CD4-positive, alpha-beta T cell treated with Interleukin-4 for 4 hours (primary cell): ENCODE measurements at regions not wholly inside any gene's neighbourhood (a gene's known extent, or its start where the extent isn't known, plus 50 kb on each side); places are given as distances from the start of the nearest gene placed in this dataset.
"Not testable (repeated sequence)": the region's sequence is repeated elsewhere in the genome, so short reads cannot be mapped to it uniquely, and the experiment has no call there.

Source experiments
- DNase-seq: peaks from one replicate; pipeline ENCODE4 v3.0.0-alpha.2; 2020

DNA sequence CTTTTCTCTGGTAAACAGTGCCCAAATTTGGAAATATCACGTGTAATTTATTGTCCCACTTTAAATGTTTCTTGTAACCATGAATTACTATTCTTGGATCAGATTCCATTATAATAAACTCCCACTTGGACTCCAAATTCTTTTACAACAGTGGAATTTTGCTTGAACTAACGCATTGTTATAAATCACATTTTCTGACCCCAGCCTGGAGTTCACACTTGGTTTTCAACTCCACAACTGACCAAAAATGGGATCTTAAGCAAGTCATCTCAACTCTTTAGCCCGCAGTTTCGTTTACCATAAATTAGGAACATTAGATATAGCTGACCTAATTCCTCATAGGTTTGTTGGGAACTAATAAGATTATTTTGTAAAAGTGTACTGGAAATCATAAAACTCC, 336.8 kb upstream of the NCAM1 start:
- DNase-seq, result no peak

GRCh38 chr11:112624971-112625370, 336.2 kb upstream of the NCAM1 start:
- DNase-seq, result not testable (repeated sequence)

GRCh38 chr11:112625814-112626213, 335.4 kb upstream of the NCAM1 start:
- no peak for DNase-seq

DNA sequence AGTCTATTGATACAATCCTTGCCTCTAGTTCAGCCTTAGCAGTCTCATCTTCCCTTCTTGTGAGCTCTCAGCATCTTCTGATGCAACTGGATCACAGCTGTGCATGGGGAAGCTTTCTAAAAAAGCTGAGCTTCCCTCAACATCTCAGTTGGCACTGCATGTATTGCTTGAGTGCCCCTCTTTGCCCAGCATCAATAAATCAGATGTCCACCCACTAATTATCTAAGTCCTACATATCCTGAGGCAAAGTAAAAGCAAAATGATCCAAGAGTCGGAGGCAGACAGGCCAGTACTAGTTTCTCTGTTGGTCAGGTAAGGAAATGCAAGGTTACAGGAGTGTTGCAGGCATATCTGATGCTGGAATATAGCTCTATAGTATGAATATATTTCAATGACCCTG, 334.5 kb upstream of the NCAM1 start:
- DNase-seq, result no peak

DNA sequence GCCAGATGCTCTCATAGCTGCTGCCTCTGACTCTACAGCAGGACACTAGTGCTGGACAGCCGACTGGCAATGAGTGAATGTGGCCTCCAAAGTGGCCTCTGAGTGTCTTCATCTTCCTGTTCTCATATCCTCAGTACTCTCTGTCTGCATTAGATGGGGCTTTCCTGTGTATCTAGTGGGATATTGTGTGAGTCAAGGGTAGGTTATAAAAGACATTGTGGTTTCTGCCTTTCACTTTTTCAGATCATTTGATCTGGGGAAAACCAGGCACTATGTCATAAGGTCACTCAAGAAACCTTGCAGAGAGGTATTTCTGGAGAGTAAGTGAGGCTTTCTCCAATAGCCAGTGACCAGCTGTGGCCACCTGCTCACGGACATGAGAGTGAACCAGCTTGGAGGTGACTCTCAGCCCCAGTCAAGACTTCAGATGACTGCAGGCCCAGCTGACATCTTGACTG, 333.6 kb upstream of the NCAM1 start:
- DNase-seq, result no peak

DNA sequence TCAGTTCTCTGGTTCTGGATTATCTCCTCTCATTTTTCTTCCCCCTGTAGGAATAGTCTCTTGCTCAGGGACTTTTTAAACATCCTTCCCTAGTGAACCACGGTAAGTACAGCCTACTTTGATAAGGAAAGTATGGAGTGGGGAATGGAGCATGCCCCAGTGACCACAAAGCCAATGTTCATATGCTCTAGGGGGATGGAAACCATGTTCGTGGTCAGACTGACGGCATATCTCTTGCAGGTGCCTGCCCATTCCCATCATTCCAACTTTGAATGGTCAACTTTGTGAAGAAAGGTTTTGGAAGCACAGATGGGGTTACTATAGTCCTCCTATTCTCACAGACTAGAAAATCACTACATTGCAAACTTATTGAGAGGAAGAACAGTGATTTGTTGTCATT, 332.5 kb upstream of the NCAM1 start:
- no peak for DNase-seq

DNA sequence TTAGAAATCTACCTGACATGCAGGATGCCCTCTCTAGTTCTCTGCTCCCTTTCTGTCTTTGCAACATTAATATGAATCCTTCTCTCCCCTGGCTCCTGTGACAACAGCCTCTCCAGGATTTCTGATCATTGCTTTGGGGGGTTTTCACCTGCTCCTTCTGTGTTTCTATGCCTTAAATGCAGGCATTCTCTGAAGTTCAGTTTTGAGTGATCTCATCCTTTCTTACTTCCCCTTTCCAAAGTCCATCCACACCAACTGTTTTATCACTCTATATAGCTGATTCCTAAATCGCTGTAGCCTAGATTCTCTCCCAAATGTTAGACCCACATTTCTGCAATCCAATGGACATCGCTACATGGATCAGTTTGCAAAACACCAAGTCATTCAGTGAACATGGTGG, 330.7 kb upstream of the NCAM1 start:
- DNase-seq, result no peak

DNA sequence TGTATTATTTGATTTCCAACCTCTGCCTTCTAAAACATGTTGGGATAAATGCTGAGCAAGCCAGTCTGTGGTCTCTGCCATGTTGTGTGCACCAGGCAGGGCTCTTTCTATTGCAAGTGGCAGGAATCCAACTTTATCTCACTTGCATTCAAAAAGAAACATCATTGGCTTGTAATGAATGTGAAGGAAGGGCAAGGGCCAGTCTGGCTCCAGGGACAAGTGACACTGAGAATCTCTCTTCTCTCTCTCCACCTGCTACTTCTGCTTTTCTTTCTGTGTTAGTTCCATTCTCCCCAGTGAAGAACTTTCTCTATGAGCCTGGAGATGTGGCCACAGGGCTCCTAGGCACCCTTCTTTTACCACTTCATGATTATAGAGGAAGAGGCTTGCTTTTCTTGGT, 329.9 kb upstream of the NCAM1 start:
- DNase-seq, result no peak

DNA sequence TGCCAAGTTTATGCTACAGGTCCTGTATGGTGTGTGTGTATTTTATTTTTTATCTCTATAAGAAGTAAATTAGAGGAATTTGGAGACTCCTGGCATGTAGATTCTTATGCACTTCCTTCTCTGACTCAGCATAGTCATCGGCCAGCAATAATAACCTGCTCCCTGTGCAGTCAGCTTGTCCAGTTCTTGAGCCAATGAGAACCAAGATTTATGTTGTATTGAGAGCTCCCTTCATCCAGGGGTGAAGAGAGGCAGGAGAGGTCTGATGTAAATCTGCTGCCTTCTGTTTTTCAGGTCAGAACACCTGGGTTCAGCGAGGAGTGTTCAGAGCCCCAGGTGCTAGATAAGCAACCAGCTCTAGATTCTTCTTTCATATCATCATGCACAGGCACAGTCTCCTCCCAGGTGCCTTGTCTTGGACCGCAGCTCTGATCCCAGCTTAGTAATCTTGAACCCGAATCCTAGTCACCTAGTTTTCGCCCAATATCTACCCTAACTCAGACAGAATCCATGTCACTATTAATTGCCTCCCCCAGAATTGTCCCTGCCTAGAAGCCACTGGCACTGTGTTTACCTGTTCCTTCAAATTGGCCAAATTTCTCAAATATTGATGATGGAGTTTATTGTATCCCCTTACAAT, 328.2 kb upstream of the NCAM1 start:
- DNase-seq, result no peak

DNA sequence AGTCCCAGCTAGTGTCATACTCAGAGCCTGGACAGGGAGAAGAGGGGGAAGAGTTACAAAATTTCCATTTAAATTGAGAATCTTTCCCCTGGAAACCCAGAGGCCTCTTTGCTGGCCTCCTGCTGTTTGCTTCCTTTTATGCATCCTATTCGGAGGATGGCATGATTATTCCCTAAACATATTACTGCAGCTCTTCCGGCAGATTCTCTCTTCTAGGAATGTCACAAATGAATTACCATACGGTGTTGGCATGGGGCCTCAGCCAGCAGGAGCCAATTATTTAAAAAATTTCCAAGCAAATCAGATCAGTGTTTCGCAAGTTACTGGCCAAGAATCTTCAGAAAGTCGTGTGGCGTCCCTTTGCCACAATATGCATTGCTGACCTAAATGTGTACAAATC, 326.7 kb upstream of the NCAM1 start:
- DNase-seq, result no peak

GRCh38 chr11:112634995-112635737, 326.1 kb upstream of the NCAM1 start:
- DNase-seq, result no peak

DNA sequence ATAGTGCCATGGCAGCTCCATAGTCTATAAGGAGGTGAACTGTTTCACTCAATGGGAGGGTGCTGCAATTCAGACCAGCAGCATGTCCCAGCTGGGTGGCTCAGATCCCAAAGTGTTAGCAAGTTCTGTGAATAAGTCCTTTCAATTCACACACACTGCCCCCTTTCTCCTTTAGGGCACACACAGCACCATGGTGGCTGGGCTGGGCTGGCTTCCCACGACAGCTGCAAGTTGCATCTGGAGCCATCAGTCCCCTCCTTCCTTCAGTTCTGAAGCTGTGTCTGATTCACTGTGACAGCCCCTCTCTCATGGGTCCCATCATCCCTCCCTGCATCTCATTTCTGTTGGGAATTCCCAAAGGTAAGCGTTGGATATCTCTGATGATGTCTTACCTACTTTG, 324.1 kb upstream of the NCAM1 start:
- no peak for DNase-seq

- DNase-seq, result no peak
Measured at GRCh38 chr11:112637876-112638275, 323.3 kb upstream of the NCAM1 start.

GRCh38 chr11:112639469-112639868, 321.8 kb upstream of the NCAM1 start:
- no peak for DNase-seq

DNA sequence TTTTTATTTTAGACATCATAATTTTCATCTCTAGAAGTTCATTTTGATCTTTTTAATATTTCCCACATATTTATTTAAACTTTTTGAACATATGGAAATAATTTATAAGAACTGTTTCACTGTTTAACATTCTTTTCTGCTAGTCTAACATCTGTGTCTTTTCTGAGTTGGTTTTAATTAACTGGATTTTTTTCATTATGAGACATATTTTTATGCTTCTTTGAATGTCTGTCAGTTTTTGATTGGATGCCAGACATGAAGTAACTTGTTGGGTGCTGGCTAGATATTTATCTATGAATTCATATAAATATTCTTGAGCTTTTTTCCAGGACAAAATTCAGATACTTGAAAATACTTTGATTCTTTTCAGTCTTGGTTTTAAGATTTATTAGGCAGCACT, 317.8 kb upstream of the NCAM1 start:
- DNase-seq, result no peak

DNA sequence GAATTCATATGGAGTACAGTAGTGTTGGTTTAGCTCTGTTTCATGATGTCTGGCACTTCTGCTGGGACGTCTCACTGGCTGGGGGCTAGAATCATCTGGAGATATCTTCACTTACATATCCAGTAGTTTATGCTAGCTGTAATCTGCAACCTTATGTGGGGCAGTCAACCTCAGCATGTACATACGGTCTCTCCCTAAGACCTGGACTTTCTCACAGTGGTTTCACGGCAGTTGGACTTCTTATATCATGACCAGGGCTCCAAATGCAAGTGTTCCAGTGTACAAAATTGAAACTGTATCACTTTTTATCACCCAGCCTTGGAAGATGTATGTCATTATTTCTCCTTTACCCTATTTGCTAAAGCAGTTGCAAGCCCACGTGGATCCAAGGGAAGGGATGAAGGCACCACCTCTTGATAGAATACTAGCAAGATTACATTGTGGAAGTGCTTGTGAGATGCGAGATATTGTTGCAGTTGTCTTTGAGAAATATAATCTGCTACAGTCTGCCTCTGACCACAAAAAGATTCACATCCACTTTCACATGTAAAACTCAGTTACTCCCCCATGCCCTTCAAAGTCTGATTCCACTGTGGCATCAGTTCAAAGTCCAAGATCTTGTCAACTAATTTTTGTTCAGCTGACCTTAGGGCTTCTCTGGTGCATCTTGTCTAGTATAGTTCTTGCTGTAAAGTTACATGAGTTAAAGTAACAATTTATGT, 316.6 kb upstream of the NCAM1 start:
- no peak for DNase-seq

DNA sequence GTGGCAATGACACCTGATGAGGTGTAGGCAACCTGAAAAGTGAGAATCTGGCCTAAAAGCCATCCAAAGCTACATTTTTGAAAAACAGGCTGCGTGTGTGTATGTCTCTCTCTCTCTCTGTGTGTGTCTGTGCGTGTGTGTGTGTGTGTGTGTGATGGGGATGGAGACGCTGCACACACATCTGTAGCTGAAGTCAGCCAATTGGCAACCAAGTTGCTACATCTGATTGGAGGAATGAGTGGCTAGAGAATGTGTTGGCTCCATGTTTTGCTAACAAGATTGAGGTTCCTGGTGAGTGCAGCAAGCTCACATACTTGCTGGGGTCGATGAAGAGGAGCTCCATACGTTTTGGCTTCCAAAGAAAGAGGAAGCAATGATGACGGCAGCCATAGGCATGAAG, 311.4 kb upstream of the NCAM1 start:
- DNase-seq, result no peak

DNA sequence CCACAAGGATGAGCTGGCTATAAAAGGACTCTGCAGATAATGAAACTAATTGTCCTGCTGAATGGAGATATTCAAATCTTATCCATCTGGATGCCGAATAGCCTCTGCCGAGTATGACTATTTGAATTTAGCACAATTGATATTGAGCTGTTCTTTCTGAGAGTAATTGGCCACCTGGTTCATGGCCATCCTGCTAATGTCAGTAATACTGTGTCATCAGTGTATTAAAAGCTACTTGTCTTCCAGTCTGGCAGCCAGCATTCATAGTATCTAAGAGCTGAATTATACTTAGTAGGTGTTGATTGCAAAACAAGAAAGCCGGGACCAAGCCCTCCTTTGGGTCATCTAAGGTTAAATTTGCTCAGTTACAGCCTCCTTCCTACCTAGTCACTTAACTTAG, 310.7 kb upstream of the NCAM1 start:
- DNase-seq, result no peak

- no peak for DNase-seq
Measured at GRCh38 chr11:112651386-112651785, 309.8 kb upstream of the NCAM1 start.

DNA sequence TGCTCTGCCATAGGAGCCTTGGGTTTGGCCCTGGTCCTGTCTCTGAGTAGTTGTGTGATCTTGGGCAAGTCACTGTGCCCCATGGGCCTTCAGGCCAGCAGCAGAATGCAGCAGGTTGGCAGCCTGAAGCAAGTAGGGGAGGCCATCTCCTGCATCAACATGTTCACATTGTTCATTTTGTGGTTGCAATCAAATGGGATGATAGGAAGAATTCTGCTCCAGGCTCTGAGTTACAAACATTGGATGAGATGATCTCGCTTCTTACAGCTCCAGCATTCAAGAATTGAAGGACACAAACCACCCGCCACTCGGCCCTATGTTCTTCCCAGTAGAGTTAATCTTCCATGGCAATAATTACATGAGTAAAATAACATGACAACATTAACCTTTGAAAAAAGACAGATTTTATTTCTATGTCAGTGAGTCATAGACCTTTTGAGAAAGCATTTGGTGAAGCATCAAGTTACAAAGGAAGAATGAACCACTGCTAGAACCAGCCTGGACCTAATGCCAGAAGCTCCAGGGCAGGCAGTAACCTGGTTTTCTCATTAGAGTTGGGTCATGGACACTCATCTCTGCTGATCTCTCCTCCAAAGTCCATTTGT, 308.3 kb upstream of the NCAM1 start:
- DNase-seq, result no peak

DNA sequence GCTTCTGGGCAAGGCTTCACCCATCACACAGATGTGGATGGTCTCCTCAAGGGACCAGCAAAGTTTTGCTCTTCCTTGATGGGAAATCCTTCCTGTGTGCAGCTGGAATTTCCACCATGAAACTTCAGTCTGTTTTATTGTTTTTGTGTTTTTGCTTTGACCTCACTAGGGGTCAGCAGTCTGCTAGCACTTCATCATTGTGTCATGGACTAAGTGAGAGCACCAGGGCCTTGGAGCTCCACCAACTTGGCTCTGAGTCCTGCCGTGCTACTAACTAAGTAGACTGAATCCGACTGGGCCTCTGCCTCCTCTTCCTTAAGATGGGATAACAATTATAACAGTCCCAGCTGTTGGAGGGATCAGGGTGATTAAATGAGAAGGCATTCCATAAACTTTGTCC, 305.8 kb upstream of the NCAM1 start:
- no peak for DNase-seq

GRCh38 chr11:112656772-112657428, 304.3 kb upstream of the NCAM1 start:
- DNase-seq, result no peak

DNA sequence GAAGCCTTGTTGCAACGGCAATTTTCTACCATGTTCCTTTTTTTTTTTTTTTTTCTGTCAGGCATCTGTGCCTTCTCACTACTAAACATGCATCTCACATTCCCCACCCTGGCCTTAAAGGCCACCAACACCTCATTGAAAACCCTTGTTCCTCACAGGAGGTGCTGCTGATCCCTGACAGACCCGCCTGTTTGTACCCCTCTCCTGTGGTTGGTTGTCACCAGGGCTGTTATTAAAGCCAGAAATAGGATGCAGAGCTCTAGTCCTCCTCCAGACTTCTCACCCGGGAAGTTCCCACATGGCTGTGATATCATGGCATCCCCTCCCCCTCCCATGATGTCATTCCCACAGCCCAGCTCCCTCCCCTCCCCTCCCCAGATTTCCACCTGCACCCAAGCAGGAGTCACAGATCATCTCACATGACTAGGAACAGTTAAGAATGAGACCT, 302.8 kb upstream of the NCAM1 start:
- DNase-seq, result no peak
